A549 (cell line): ENCODE measurements at regions not wholly inside any gene's neighbourhood (a gene's known extent, or its start where the extent isn't known, plus 50 kb on each side); places are given as distances from the start of the nearest gene placed in this dataset.

Source experiments
- BHLHE40 ChIP-seq: IDR thresholded peaks from 2 replicates; pipeline ENCODE4 v1.6.1; 2012; ENCODE audit warnings: low read depth, low read length, inconsistent platforms
- CBX2 ChIP-seq: fragments of 200-600 bp; sonication (generic); IDR thresholded peaks from 2 replicates; pipeline ENCODE4 v1.6.1; 2016; ENCODE audit warnings: low read depth, mild to moderate bottlenecking, borderline replicate concordance
- CHD2 ChIP-seq: fragments of 150-350 bp; IDR thresholded peaks from 2 replicates; pipeline ENCODE4 v1.6.1; 2014; ENCODE audit warnings: low read length; ENCODE audit not compliant: partially characterized antibody
- CTCF ChIP-seq: fragments of >200 bp; sonication (Bioruptor Twin); formaldehyde crosslinking; IDR thresholded peaks from 3 replicates; pipeline ENCODE4 v1.5.1; 2016
- JUN ChIP-seq, 2 experiments: fragments of >200 bp; sonication (Bioruptor Twin); formaldehyde crosslinking; IDR thresholded peaks; 2 replicates in 1 of 2; 3 replicates in 1 of 2; pipeline ENCODE4 v1.6.1; 2016 to 2017
- JUNB ChIP-seq: fragments of >200 bp; sonication (Bioruptor Twin); formaldehyde crosslinking; IDR thresholded peaks from 2 replicates; pipeline ENCODE4 v1.6.1; 2016
- KDM1A ChIP-seq: fragments of 200-600 bp; sonication (generic); IDR thresholded peaks from 2 replicates; pipeline ENCODE4 v1.6.1; 2016; ENCODE audit warnings: low read depth, mild to moderate bottlenecking
- MYC ChIP-seq: IDR thresholded peaks from 2 replicates; pipeline ENCODE4 v1.6.1; 2012; ENCODE audit warnings: mild to moderate bottlenecking, inconsistent platforms, low read length, improper control_type of control experiment, borderline replicate concordance
- PHF8 ChIP-seq: fragments of 200-600 bp; sonication (generic); IDR thresholded peaks from 2 replicates; pipeline ENCODE4 v1.6.1; 2016; ENCODE audit warnings: low read depth, mild to moderate bottlenecking, antibody characterized with exemption, moderate library complexity, borderline replicate concordance
- POLR2A ChIP-seq: IDR thresholded peaks from 2 replicates; pipeline ENCODE4 v1.6.1; 2012; ENCODE audit warnings: mild to moderate bottlenecking, low read length
- SMC3 ChIP-seq: fragments of >200 bp; sonication (Bioruptor Twin); formaldehyde crosslinking; IDR thresholded peaks from 3 replicates; pipeline ENCODE4 v1.6.1; 2018; ENCODE audit warnings: inconsistent platforms
- ZSCAN20 ChIP-seq: fragments of 250-450 bp; sonication (Bioruptor Pico); IDR thresholded peaks from 2 replicates; pipeline ENCODE4 v1.8.0; 2022; ENCODE audit warnings: mild to moderate bottlenecking, moderate library complexity

DNA sequence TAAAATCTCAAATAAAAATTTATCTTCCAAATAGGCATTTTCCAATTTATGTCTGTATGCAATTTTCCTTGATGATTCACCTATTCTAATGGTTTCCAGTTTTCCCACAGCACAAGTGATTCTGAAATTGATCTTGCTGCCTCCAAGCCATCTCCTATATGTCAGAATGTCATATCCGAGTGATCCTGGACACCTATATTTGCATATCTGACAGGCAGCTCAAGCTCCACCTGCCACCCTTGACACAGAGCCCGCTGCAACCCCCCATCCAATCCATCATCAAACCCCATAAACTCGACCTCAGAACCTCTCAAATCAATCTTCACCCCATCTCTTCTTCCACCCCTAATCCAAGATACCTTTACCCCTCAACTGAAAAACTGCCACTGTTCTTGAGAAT is 579.5 kb downstream of the EPHB1 start:
- no peak for TF ChIP-seq CTCF
- TF ChIP-seq CBX2: no peak
- no peak for TF ChIP-seq KDM1A
- no peak for TF ChIP-seq CHD2
- TF ChIP-seq SMC3: no peak
- no peak for TF ChIP-seq POLR2A
- TF ChIP-seq MYC: no peak
- TF ChIP-seq BHLHE40: no peak
- TF ChIP-seq PHF8: no peak
- TF ChIP-seq JUNB: no peak
- TF ChIP-seq JUN (IDR thresholded peaks at IDR 0.05): no peak
- no peak for TF ChIP-seq ZSCAN20 (CRISPR knock-in tag)
